ENCODE measurements at regions not wholly inside any gene's neighbourhood (a gene's known extent, or its start where the extent isn't known, plus 50 kb on each side); places are given as distances from the start of the nearest gene placed in this dataset.

- Histone ChIP-seq H3K9me3 (ENCODE audit: control insufficient read depth, insufficient read depth, low read length) (no peaks in the 10 kb centered on the region), H3K4me1 (ENCODE audit: control insufficient read depth, insufficient read depth, low read length) (no peaks in the 10 kb centered on the region), H3K27me3 (ENCODE audit: control insufficient read depth, insufficient read depth, low read length) (no peaks in the 10 kb centered on the region), H3K27ac (ENCODE audit: low read depth, low read length) (no peak overlapping the region), H3K36me3 (ENCODE audit: control insufficient read depth, insufficient read depth, low read length) (no peaks in the 10 kb centered on the region), H3K9ac (ENCODE audit: low read depth, low read length) (no peak overlapping the region), H3K4me3 (ENCODE audit: low read depth, low read length) (no peak overlapping the region)
Measured at GRCh38 chr17:65389949-65390348, 171.5 kb downstream of the AXIN2 start.

GRCh38 chr17:65389426-65389825 lies 172.0 kb downstream of the AXIN2 start:
- Histone ChIP-seq H3K36me3 (ENCODE audit: control insufficient read depth, insufficient read depth, low read length) (no peaks in the 10 kb centered on the region), H3K4me3 (ENCODE audit: low read depth, low read length) (no peak overlapping the region), H3K27me3 (ENCODE audit: control insufficient read depth, insufficient read depth, low read length) (no peaks in the 10 kb centered on the region), H3K9me3 (ENCODE audit: control insufficient read depth, insufficient read depth, low read length) (no peaks in the 10 kb centered on the region), H3K9ac (ENCODE audit: low read depth, low read length) (no peak overlapping the region), H3K4me1 (ENCODE audit: control insufficient read depth, insufficient read depth, low read length) (no peaks in the 10 kb centered on the region), H3K27ac (ENCODE audit: low read depth, low read length) (no peak overlapping the region)

GRCh38 chr17:65388911-65389310 lies 172.5 kb downstream of the AXIN2 start:
- Histone ChIP-seq H3K4me1 (ENCODE audit: control insufficient read depth, insufficient read depth, low read length) (no peaks in the 10 kb centered on the region), H3K4me3 (ENCODE audit: low read depth, low read length) (no peak overlapping the region), H3K9ac (ENCODE audit: low read depth, low read length) (no peak overlapping the region), H3K9me3 (ENCODE audit: control insufficient read depth, insufficient read depth, low read length) (no peaks in the 10 kb centered on the region), H3K36me3 (ENCODE audit: control insufficient read depth, insufficient read depth, low read length) (no peaks in the 10 kb centered on the region), H3K27me3 (ENCODE audit: control insufficient read depth, insufficient read depth, low read length) (no peaks in the 10 kb centered on the region), H3K27ac (ENCODE audit: low read depth, low read length) (no peak overlapping the region)

- Histone ChIP-seq H3K27ac (ENCODE audit: low read depth, low read length) (no peak overlapping the region), H3K4me3 (ENCODE audit: low read depth, low read length) (no peak overlapping the region), H3K9ac (ENCODE audit: low read depth, low read length) (no peak overlapping the region), H3K9me3 (ENCODE audit: control insufficient read depth, insufficient read depth, low read length) (no peaks in the 10 kb centered on the region), H3K4me1 (ENCODE audit: control insufficient read depth, insufficient read depth, low read length) (no peaks in the 10 kb centered on the region), H3K36me3 (ENCODE audit: control insufficient read depth, insufficient read depth, low read length) (no peaks in the 10 kb centered on the region), H3K27me3 (ENCODE audit: control insufficient read depth, insufficient read depth, low read length) (no peaks in the 10 kb centered on the region)
Measured at GRCh38 chr17:65387322-65387721, 174.1 kb downstream of the AXIN2 start.

- Histone ChIP-seq H3K9ac (ENCODE audit: low read depth, low read length) (no peak overlapping the region), H3K36me3 (ENCODE audit: control insufficient read depth, insufficient read depth, low read length) (no peaks in the 10 kb centered on the region), H3K4me3 (ENCODE audit: low read depth, low read length) (no peak overlapping the region), H3K4me1 (ENCODE audit: control insufficient read depth, insufficient read depth, low read length) (no peaks in the 10 kb centered on the region), H3K27me3 (ENCODE audit: control insufficient read depth, insufficient read depth, low read length) (no peaks in the 10 kb centered on the region), H3K9me3 (ENCODE audit: control insufficient read depth, insufficient read depth, low read length) (no peaks in the 10 kb centered on the region), H3K27ac (ENCODE audit: low read depth, low read length) (no peak overlapping the region)
Measured at GRCh38 chr17:65385726-65386125, 175.7 kb downstream of the AXIN2 start.

GRCh38 chr17:65385071-65385470 lies 176.4 kb downstream of the AXIN2 start:
- no peaks in the 10 kb centered on the region for H3K36me3 ChIP-seq (ENCODE audit: control insufficient read depth, insufficient read depth, low read length)
- no peaks in the 10 kb centered on the region for H3K27me3 ChIP-seq (ENCODE audit: control insufficient read depth, insufficient read depth, low read length)
- no peak overlapping the region for H3K4me3 ChIP-seq (ENCODE audit: low read depth, low read length)
- H3K9me3 ChIP-seq (ENCODE audit: control insufficient read depth, insufficient read depth, low read length), result no peaks in the 10 kb centered on the region
- no peaks in the 10 kb centered on the region for H3K4me1 ChIP-seq (ENCODE audit: control insufficient read depth, insufficient read depth, low read length)
- no peak overlapping the region for H3K9ac ChIP-seq (ENCODE audit: low read depth, low read length)
- no peak overlapping the region for H3K27ac ChIP-seq (ENCODE audit: low read depth, low read length)

GRCh38 chr17:65381152-65381551 lies 180.3 kb downstream of the AXIN2 start:
- Histone ChIP-seq H3K27ac (ENCODE audit: low read depth, low read length) (no peak overlapping the region), H3K9ac (ENCODE audit: low read depth, low read length) (no peak overlapping the region), H3K27me3 (ENCODE audit: control insufficient read depth, insufficient read depth, low read length) (no peaks in the 10 kb centered on the region), H3K9me3 (ENCODE audit: control insufficient read depth, insufficient read depth, low read length) (no peaks in the 10 kb centered on the region), H3K4me1 (ENCODE audit: control insufficient read depth, insufficient read depth, low read length) (no peaks in the 10 kb centered on the region), H3K36me3 (ENCODE audit: control insufficient read depth, insufficient read depth, low read length) (no peaks in the 10 kb centered on the region), H3K4me3 (ENCODE audit: low read depth, low read length) (no peak overlapping the region)

- Histone ChIP-seq H3K9me3 (ENCODE audit: control insufficient read depth, insufficient read depth, low read length) (no peaks in the 10 kb centered on the region), H3K27me3 (ENCODE audit: control insufficient read depth, insufficient read depth, low read length) (no peaks in the 10 kb centered on the region), H3K27ac (ENCODE audit: low read depth, low read length) (no peak overlapping the region), H3K4me3 (ENCODE audit: low read depth, low read length) (no peak overlapping the region), H3K36me3 (ENCODE audit: control insufficient read depth, insufficient read depth, low read length) (no peaks in the 10 kb centered on the region), H3K9ac (ENCODE audit: low read depth, low read length) (no peak overlapping the region), H3K4me1 (ENCODE audit: control insufficient read depth, insufficient read depth, low read length) (no peaks in the 10 kb centered on the region)
Measured at GRCh38 chr17:65374966-65375365, 186.5 kb downstream of the AXIN2 start.

- Histone ChIP-seq H3K9ac (ENCODE audit: low read depth, low read length) (no peak overlapping the region), H3K4me3 (ENCODE audit: low read depth, low read length) (no peak overlapping the region), H3K9me3 (ENCODE audit: control insufficient read depth, insufficient read depth, low read length) (no peaks in the 10 kb centered on the region), H3K27ac (ENCODE audit: low read depth, low read length) (no peak overlapping the region), H3K4me1 (ENCODE audit: control insufficient read depth, insufficient read depth, low read length) (no peaks in the 10 kb centered on the region), H3K36me3 (ENCODE audit: control insufficient read depth, insufficient read depth, low read length) (no peaks in the 10 kb centered on the region), H3K27me3 (ENCODE audit: control insufficient read depth, insufficient read depth, low read length) (no peaks in the 10 kb centered on the region)
Measured at GRCh38 chr17:65371702-65372101, 189.7 kb downstream of the AXIN2 start.

- H3K4me3 ChIP-seq (ENCODE audit: low read depth, low read length), result no peak overlapping the region
- H3K27me3 ChIP-seq (ENCODE audit: control insufficient read depth, insufficient read depth, low read length), result no peaks in the 10 kb centered on the region
- H3K9me3 ChIP-seq (ENCODE audit: control insufficient read depth, insufficient read depth, low read length), result no peaks in the 10 kb centered on the region
- no peaks in the 10 kb centered on the region for H3K4me1 ChIP-seq (ENCODE audit: control insufficient read depth, insufficient read depth, low read length)
- H3K36me3 ChIP-seq (ENCODE audit: control insufficient read depth, insufficient read depth, low read length), result no peaks in the 10 kb centered on the region
- H3K9ac ChIP-seq (ENCODE audit: low read depth, low read length), result no peak overlapping the region
- H3K27ac ChIP-seq (ENCODE audit: low read depth, low read length), result no peak overlapping the region
Measured at GRCh38 chr17:65370669-65371131, 190.7 kb downstream of the AXIN2 start.

- no peaks in the 10 kb centered on the region for H3K9me3 ChIP-seq (ENCODE audit: control insufficient read depth, insufficient read depth, low read length)
- no peaks in the 10 kb centered on the region for H3K27me3 ChIP-seq (ENCODE audit: control insufficient read depth, insufficient read depth, low read length)
- no peaks in the 10 kb centered on the region for H3K36me3 ChIP-seq (ENCODE audit: control insufficient read depth, insufficient read depth, low read length)
- H3K27ac ChIP-seq (ENCODE audit: low read depth, low read length), result no peak overlapping the region
- H3K4me3 ChIP-seq (ENCODE audit: low read depth, low read length), result no peak overlapping the region
- H3K9ac ChIP-seq (ENCODE audit: low read depth, low read length), result no peak overlapping the region
- no peaks in the 10 kb centered on the region for H3K4me1 ChIP-seq (ENCODE audit: control insufficient read depth, insufficient read depth, low read length)
Measured at GRCh38 chr17:65368341-65368740, 193.1 kb downstream of the AXIN2 start.

Data from HUES48 (cell line).